HG02943 (cell line): ENCODE measurements at regions not wholly inside any gene's neighbourhood (a gene's known extent, or its start where the extent isn't known, plus 50 kb on each side); places are given as distances from the start of the nearest gene placed in this dataset.
"Not testable (repeated sequence)": the region's sequence is repeated elsewhere in the genome, so short reads cannot be mapped to it uniquely, and the experiment has no call there.

Experiments
- ATAC-seq: cut with Tn5 transposase; IDR thresholded peaks from one replicate; pipeline ENCODE4 v1.9.1; 2021; ENCODE audit warnings: mild to moderate bottlenecking, low read depth, moderate library complexity; ENCODE audit not compliant: unreplicated experiment

- ATAC-seq = no peak
Observed at GRCh38 chr13:54383604-54384003, 1355.0 kb downstream of the OLFM4 start.

- no peak for ATAC-seq
Observed at GRCh38 chr13:54387625-54388024, 1359.0 kb downstream of the OLFM4 start.

- ATAC-seq = no peak
Observed at GRCh38 chr13:54390841-54391240, 1362.2 kb downstream of the OLFM4 start.

GRCh38 chr13:54394085-54394700, 1365.6 kb downstream of the OLFM4 start:
- ATAC-seq = no peak

- no peak for ATAC-seq
Observed at GRCh38 chr13:54394908-54395307, 1366.3 kb downstream of the OLFM4 start.

GRCh38 chr13:54402495-54402894, 1373.9 kb downstream of the OLFM4 start:
- ATAC-seq = no peak

GRCh38 chr13:54415753-54416366, 1387.2 kb downstream of the OLFM4 start:
- no peak for ATAC-seq

- not testable (repeated sequence) for ATAC-seq
Observed at GRCh38 chr13:54422946-54423345, 1394.3 kb downstream of the OLFM4 start.

- ATAC-seq = no peak
Observed at GRCh38 chr13:54424344-54424743, 1395.7 kb downstream of the OLFM4 start.

GRCh38 chr13:54433493-54434206, 1405.0 kb downstream of the OLFM4 start:
- ATAC-seq = no peak

GRCh38 chr13:54440853-54441400, 1412.3 kb downstream of the OLFM4 start:
- ATAC-seq = not testable (repeated sequence)

GRCh38 chr13:54445453-54445852, 1416.8 kb downstream of the OLFM4 start:
- no peak for ATAC-seq

- ATAC-seq = no peak
Observed at GRCh38 chr13:54445865-54446264, 1417.3 kb downstream of the OLFM4 start.

- ATAC-seq = no peak
Observed at GRCh38 chr13:54449922-54450321, 1421.3 kb downstream of the OLFM4 start.

GRCh38 chr13:54484166-54484565, 1455.6 kb downstream of the OLFM4 start:
- ATAC-seq = no peak

- ATAC-seq = no peak
Observed at GRCh38 chr13:54486421-54487166, 1458.0 kb downstream of the OLFM4 start.

- ATAC-seq = no peak
Observed at GRCh38 chr13:54489359-54489758, 1460.7 kb downstream of the OLFM4 start.

GRCh38 chr13:54492995-54493394, 1464.4 kb downstream of the OLFM4 start:
- ATAC-seq = no peak

- no peak for ATAC-seq
Observed at GRCh38 chr13:54511366-54511765, 1482.8 kb downstream of the OLFM4 start.

GRCh38 chr13:54513254-54513653, 1484.6 kb downstream of the OLFM4 start:
- ATAC-seq = no peak

GRCh38 chr13:54536112-54536511, 1507.5 kb downstream of the OLFM4 start:
- ATAC-seq = no peak
